Breast epithelium (tissue), 4 donors: ENCODE measurements at regions not wholly inside any gene's neighbourhood (a gene's known extent, or its start where the extent isn't known, plus 50 kb on each side); places are given as distances from the start of the nearest gene placed in this dataset.
A peak's percentile ranks its signal among the peaks of the same experiment; 100 is the strongest.

ENCODE experiments used
- DNase-seq, 2 donors: peaks; one replicate each; pipeline ENCODE4 v3.0.0-alpha.2; 2019; ENCODE audit warnings: low spot score in 2 of 2
- H3K27ac ChIP-seq, 2 donors: fragments of 200-600 bp; sonication (generic) in 1 of 2; one replicate each; pipeline ENCODE4 v1.5.1; 2016 to 2019; ENCODE audit warnings: mild to moderate bottlenecking in 1 of 2
- H3K27me3 ChIP-seq, 2 donors: fragments of 200-600 bp; sonication (generic) in 1 of 2; one replicate each; pipeline versions ENCODE4 v1.5.1 to v1.6.0; 2017 to 2019; ENCODE audit warnings: control low read depth in 1 of 2, mild to moderate bottlenecking in 1 of 2
- H3K36me3 ChIP-seq: fragments of 200-600 bp; one replicate; pipeline ENCODE4 v1.5.1; 2019
- H3K4me1 ChIP-seq, 2 donors: fragments of 200-600 bp; sonication (generic); one replicate each; pipeline ENCODE4 v1.5.1; 2016 to 2019; ENCODE audit warnings: control low read depth in 1 of 2
- H3K4me3 ChIP-seq, 3 donors: fragments of 200-600 bp; sonication (generic); 1 replicate in 2 of 3; 2 replicates in 1 of 3; pipeline ENCODE4 v1.5.1; 2016 to 2019; ENCODE audit warnings: mild to moderate bottlenecking in 3 of 3, moderate library complexity in 2 of 3
- H3K9me3 ChIP-seq, 2 donors: fragments of 200-600 bp; sonication (generic) in 1 of 2; one replicate each; pipeline ENCODE4 v1.5.1; 2016 to 2019; ENCODE audit warnings: control low read depth in 1 of 2
- CTCF ChIP-seq, 3 donors: fragments of 450-650 bp; IDR thresholded peaks; one replicate each; pipeline ENCODE4 v1.5.1; 2016 to 2017; ENCODE audit warnings: antibody characterized with exemption in 3 of 3, mild to moderate bottlenecking in 3 of 3, moderate library complexity in 3 of 3
- POLR2A ChIP-seq: fragments of 450-650 bp; IDR thresholded peaks from one replicate; pipeline ENCODE4 v1.6.1; 2016; ENCODE audit warnings: antibody characterized with exemption, mild to moderate bottlenecking, moderate library complexity
- POLR2AphosphoS5 ChIP-seq, 3 donors: sonication (generic); formaldehyde crosslinking; IDR thresholded peaks; one replicate each; pipeline ENCODE4 v1.6.1; 2017; ENCODE audit warnings: antibody characterized with exemption in 3 of 3
- intact Hi-C: fragments of 100-400 bp; cut with DNase I; formaldehyde crosslinking; loops from one replicate; pipeline ENCODE4 v1.15.1; 2023; ENCODE audit warnings: low total_unique reads

GRCh38 chr7:152571068-152571467 lies 104.9 kb downstream of the XRCC2 start:
- intact Hi-C loops, result no loop called here
- Histone ChIP-seq H3K9me3 (no peaks in the 10 kb centered on the region), H3K27ac (no peak overlapping the region), H3K27me3 (no peaks in the 10 kb centered on the region), H3K4me3 (no peak overlapping the region), H3K4me1 (no peaks in the 10 kb centered on the region), H3K36me3 (no peaks in the 10 kb centered on the region)
- TF ChIP-seq POLR2AphosphoS5 (IDR thresholded peaks at IDR 0.05) (no peak), CTCF (IDR thresholded peaks at IDR 0.05) (no peak), POLR2A (no peak)
- DNase-seq, result peak in 1 of 2 donors; percentile 5

- intact Hi-C loops, result loop anchor here (1.0 kb wide), 1 partner anchor 10 kb away; no protein-coding TSS in a partner anchor
- no peaks in the 10 kb centered on the region for H3K27me3 ChIP-seq
- peak in 1 of 2 donors; percentile 43 for DNase-seq
- no peak overlapping the region for H3K4me3 ChIP-seq
- no peaks in the 10 kb centered on the region for H3K9me3 ChIP-seq
- H3K27ac ChIP-seq, result no peak overlapping the region
- H3K36me3 ChIP-seq, result no peaks in the 10 kb centered on the region
- TF ChIP-seq CTCF (IDR thresholded peaks at IDR 0.05) (no peak), POLR2AphosphoS5 (IDR thresholded peaks at IDR 0.05) (no peak), POLR2A (no peak)
- H3K4me1 ChIP-seq, result no peaks in the 10 kb centered on the region
Observed at GRCh38 chr7:152568972-152569371, 107.0 kb downstream of the XRCC2 start.

- Histone ChIP-seq H3K27me3 (no peaks in the 10 kb centered on the region), H3K27ac (no peak overlapping the region), H3K4me1 (no peaks in the 10 kb centered on the region), H3K36me3 (no peaks in the 10 kb centered on the region), H3K4me3 (no peak overlapping the region), H3K9me3 (no peaks in the 10 kb centered on the region)
- intact Hi-C loops, result no loop called here
- DNase-seq, result no peak
- TF ChIP-seq POLR2A, result no peak
- TF ChIP-seq POLR2AphosphoS5 (IDR thresholded peaks at IDR 0.05), result no peak
- TF ChIP-seq CTCF (IDR thresholded peaks at IDR 0.05), result no peak
Observed at GRCh38 chr7:152565731-152566130, 110.2 kb downstream of the XRCC2 start.

- no peaks in the 10 kb centered on the region for H3K9me3 ChIP-seq
- H3K27ac ChIP-seq, result no peak overlapping the region
- TF ChIP-seq POLR2AphosphoS5 (IDR thresholded peaks at IDR 0.05) (no peak), POLR2A (no peak), CTCF (IDR thresholded peaks at IDR 0.05) (no peak)
- DNase-seq, result no peak
- intact Hi-C loops, result no loop called here
- H3K4me1 ChIP-seq, result no peaks in the 10 kb centered on the region
- H3K27me3 ChIP-seq, result no peaks in the 10 kb centered on the region
- H3K4me3 ChIP-seq, result no peak overlapping the region
- no peaks in the 10 kb centered on the region for H3K36me3 ChIP-seq
Observed at GRCh38 chr7:152564656-152565250, 111.2 kb downstream of the XRCC2 start.

- H3K4me1 ChIP-seq, result no peaks in the 10 kb centered on the region
- H3K27me3 ChIP-seq, result no peaks in the 10 kb centered on the region
- H3K36me3 ChIP-seq, result no peaks in the 10 kb centered on the region
- H3K9me3 ChIP-seq, result no peaks in the 10 kb centered on the region
- no peak for TF ChIP-seq POLR2A
- TF ChIP-seq POLR2AphosphoS5 (IDR thresholded peaks at IDR 0.05), result no peak
- TF ChIP-seq CTCF (IDR thresholded peaks at IDR 0.05), result no peak
- intact Hi-C loops, result no loop called here
- no peak overlapping the region for H3K4me3 ChIP-seq
- no peak for DNase-seq
- no peak overlapping the region for H3K27ac ChIP-seq
Observed at GRCh38 chr7:152556013-152556755, 119.8 kb downstream of the XRCC2 start.
